Breast epithelium (tissue), 4 donors: ENCODE measurements at regions not wholly inside any gene's neighbourhood (a gene's known extent, or its start where the extent isn't known, plus 50 kb on each side); places are given as distances from the start of the nearest gene placed in this dataset.
"Not testable (repeated sequence)": the region's sequence is repeated elsewhere in the genome, so short reads cannot be mapped to it uniquely, and the experiment has no call there.

Experiments
- DNase-seq, 2 donors: peaks; one replicate each; pipeline ENCODE4 v3.0.0-alpha.2; 2019; ENCODE audit warnings: low spot score in 2 of 2
- H3K27ac ChIP-seq, 2 donors: fragments of 200-600 bp; sonication (generic) in 1 of 2; one replicate each; pipeline ENCODE4 v1.5.1; 2016 to 2019; ENCODE audit warnings: mild to moderate bottlenecking in 1 of 2
- H3K27me3 ChIP-seq, 2 donors: fragments of 200-600 bp; sonication (generic) in 1 of 2; one replicate each; pipeline versions ENCODE4 v1.5.1 to v1.6.0; 2017 to 2019; ENCODE audit warnings: control low read depth in 1 of 2, mild to moderate bottlenecking in 1 of 2
- H3K36me3 ChIP-seq: fragments of 200-600 bp; one replicate; pipeline ENCODE4 v1.5.1; 2019
- H3K4me1 ChIP-seq, 2 donors: fragments of 200-600 bp; sonication (generic); one replicate each; pipeline ENCODE4 v1.5.1; 2016 to 2019; ENCODE audit warnings: control low read depth in 1 of 2
- H3K4me3 ChIP-seq, 3 donors: fragments of 200-600 bp; sonication (generic); 1 replicate in 2 of 3; 2 replicates in 1 of 3; pipeline ENCODE4 v1.5.1; 2016 to 2019; ENCODE audit warnings: mild to moderate bottlenecking in 3 of 3, moderate library complexity in 2 of 3
- H3K9me3 ChIP-seq, 2 donors: fragments of 200-600 bp; sonication (generic) in 1 of 2; one replicate each; pipeline ENCODE4 v1.5.1; 2016 to 2019; ENCODE audit warnings: control low read depth in 1 of 2
- POLR2A ChIP-seq: fragments of 450-650 bp; IDR thresholded peaks from one replicate; pipeline ENCODE4 v1.6.1; 2016; ENCODE audit warnings: antibody characterized with exemption, mild to moderate bottlenecking, moderate library complexity
- POLR2AphosphoS5 ChIP-seq, 3 donors: sonication (generic); formaldehyde crosslinking; IDR thresholded peaks; one replicate each; pipeline ENCODE4 v1.6.1; 2017; ENCODE audit warnings: antibody characterized with exemption in 3 of 3
- intact Hi-C: fragments of 100-400 bp; cut with DNase I; formaldehyde crosslinking; loops from one replicate; pipeline ENCODE4 v1.15.1; 2023; ENCODE audit warnings: low total_unique reads
- TF ChIP-seq, protein P1 (sequence below), 3 donors: fragments of 450-650 bp; IDR thresholded peaks; one replicate each; pipeline ENCODE4 v1.5.1; 2016 to 2017; ENCODE audit warnings: antibody characterized with exemption in 3 of 3, mild to moderate bottlenecking in 3 of 3, moderate library complexity in 3 of 3

DNA sequence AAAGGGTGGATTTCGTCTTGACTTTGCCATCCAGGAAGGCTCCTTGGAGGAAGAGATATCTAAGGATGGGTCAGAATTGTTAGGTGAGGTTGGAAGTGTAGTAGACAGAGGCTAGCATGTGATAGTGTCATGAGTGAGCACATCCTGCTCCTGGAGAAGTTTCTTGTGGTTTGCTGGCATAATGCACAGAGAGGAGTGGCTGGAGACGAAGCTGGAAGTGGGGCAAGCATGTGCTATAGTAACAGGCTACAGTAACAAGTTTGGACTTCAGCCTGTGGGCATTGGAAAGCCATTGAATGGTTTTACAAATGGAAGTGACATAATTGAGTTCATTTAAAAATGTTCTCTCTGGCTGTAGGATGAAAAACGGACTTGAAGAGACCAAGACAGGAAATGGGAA lies 175.6 kb upstream of the VWC2 start:
- intact Hi-C loops: no loop called here
- no peak overlapping the region for H3K27ac ChIP-seq
- H3K27me3 ChIP-seq: no peaks in the 10 kb centered on the region
- TF ChIP-seq POLR2AphosphoS5 (IDR thresholded peaks at IDR 0.05) (no peak), POLR2A (no peak)
- TF ChIP-seq, protein P1, sequence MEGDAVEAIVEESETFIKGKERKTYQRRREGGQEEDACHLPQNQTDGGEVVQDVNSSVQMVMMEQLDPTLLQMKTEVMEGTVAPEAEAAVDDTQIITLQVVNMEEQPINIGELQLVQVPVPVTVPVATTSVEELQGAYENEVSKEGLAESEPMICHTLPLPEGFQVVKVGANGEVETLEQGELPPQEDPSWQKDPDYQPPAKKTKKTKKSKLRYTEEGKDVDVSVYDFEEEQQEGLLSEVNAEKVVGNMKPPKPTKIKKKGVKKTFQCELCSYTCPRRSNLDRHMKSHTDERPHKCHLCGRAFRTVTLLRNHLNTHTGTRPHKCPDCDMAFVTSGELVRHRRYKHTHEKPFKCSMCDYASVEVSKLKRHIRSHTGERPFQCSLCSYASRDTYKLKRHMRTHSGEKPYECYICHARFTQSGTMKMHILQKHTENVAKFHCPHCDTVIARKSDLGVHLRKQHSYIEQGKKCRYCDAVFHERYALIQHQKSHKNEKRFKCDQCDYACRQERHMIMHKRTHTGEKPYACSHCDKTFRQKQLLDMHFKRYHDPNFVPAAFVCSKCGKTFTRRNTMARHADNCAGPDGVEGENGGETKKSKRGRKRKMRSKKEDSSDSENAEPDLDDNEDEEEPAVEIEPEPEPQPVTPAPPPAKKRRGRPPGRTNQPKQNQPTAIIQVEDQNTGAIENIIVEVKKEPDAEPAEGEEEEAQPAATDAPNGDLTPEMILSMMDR (IDR thresholded peaks at IDR 0.05): no peak
- no peak overlapping the region for H3K4me3 ChIP-seq
- H3K36me3 ChIP-seq: no peaks in the 10 kb centered on the region
- no peaks in the 10 kb centered on the region for H3K4me1 ChIP-seq
- H3K9me3 ChIP-seq: no peaks in the 10 kb centered on the region
- no peak for DNase-seq

DNA sequence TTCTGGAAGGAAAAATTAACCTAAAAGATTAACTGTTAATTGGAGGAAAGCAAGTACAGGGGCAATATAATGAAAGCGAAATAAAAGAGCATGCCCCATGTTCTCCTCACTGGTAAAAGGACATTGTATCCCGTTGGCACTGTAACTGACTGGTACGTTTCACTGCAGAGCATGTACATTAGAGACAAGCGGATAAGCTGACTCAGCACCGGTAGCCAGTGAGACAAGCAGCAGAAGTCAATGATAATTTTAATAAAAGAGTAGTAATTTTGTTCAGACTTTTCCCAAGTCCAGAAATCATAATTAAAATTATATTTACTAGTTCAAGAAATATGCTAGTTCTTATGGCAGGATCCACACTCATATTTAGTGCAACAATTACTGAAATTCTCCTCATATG lies 161.5 kb upstream of the VWC2 start:
- Histone ChIP-seq H3K9me3 (peaks cover 0 to 8% of the 10 kb centered on the region in 2 donors), H3K27me3 (no peaks in the 10 kb centered on the region), H3K36me3 (no peaks in the 10 kb centered on the region), H3K4me1 (no peaks in the 10 kb centered on the region), H3K4me3 (no peak overlapping the region), H3K27ac (no peak overlapping the region)
- no peak for TF ChIP-seq POLR2A
- TF ChIP-seq, protein P1 (IDR thresholded peaks at IDR 0.05): no peak
- TF ChIP-seq POLR2AphosphoS5 (IDR thresholded peaks at IDR 0.05): no peak
- intact Hi-C loops: no loop called here
- DNase-seq: no peak

- H3K36me3 ChIP-seq: no peaks in the 10 kb centered on the region
- no peaks in the 10 kb centered on the region for H3K27me3 ChIP-seq
- no peaks in the 10 kb centered on the region for H3K9me3 ChIP-seq
- no peaks in the 10 kb centered on the region for H3K4me1 ChIP-seq
- TF ChIP-seq POLR2AphosphoS5 (IDR thresholded peaks at IDR 0.05) (no peak), POLR2A (no peak)
- TF ChIP-seq, protein P1 (IDR thresholded peaks at IDR 0.05): no peak
- intact Hi-C loops: no loop called here
- DNase-seq: no peak
- H3K27ac ChIP-seq: no peak overlapping the region
- H3K4me3 ChIP-seq: no peak overlapping the region
These were observed 159.7 kb upstream of the VWC2 start for GRCh38 chr7:49613759-49614158.

DNA sequence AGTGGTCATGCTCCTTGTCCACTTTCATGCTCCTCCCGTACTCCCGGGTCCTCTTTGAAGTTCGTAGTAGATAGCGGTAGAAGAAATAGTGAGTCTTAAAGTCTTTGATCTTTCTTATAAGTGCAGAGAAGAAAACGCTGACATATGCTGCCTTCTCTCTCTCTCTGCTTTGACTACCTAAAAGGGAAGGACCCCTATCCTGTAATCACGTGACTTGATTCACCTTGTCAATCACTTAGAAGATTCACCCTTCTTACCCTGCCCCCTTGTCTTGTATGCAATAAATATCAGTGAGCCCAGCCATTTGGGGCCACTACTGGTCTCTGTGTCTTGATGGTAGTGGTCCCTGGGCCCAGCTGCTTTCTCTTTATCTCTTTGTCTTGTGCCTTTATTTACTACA lies 158.5 kb upstream of the VWC2 start:
- H3K9me3 ChIP-seq, H3K27me3 ChIP-seq, H3K4me1 ChIP-seq, intact Hi-C loops, H3K36me3 ChIP-seq, DNase-seq, H3K27ac ChIP-seq, H3K4me3 ChIP-seq: not testable (repeated sequence)

- H3K27ac ChIP-seq: no peak overlapping the region
- peaks cover 0 to 8% of the 10 kb centered on the region in 2 donors for H3K9me3 ChIP-seq
- no peaks in the 10 kb centered on the region for H3K36me3 ChIP-seq
- no peak for DNase-seq
- intact Hi-C loops: no loop called here
- no peak overlapping the region for H3K4me3 ChIP-seq
- H3K27me3 ChIP-seq: no peaks in the 10 kb centered on the region
- H3K4me1 ChIP-seq: no peaks in the 10 kb centered on the region
- TF ChIP-seq POLR2AphosphoS5 (IDR thresholded peaks at IDR 0.05): no peak
- TF ChIP-seq POLR2A: no peak
- TF ChIP-seq, protein P1 (IDR thresholded peaks at IDR 0.05): no peak
These were observed 155.4 kb upstream of the VWC2 start for GRCh38 chr7:49618028-49618427.

DNA sequence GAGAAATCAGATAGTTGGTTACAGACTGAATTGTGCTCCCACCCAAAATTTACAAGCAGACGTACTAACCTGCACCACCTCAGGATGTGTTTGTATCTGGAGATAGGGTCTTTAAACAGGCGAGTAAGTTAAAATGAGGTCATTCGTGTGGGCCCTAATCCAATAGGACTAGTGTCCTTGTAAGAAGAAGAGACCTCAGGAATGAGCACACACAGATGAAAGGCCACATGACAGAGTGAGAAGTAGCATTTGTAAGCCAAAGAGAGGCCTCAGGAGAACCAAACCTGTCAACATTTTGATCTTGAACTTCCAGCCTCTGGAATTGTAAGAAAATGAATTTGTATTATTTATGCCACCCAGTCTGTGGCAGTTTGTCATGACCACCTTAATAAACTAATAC lies 149.5 kb upstream of the VWC2 start:
- Histone ChIP-seq H3K27me3 (no peaks in the 10 kb centered on the region), H3K4me1 (no peaks in the 10 kb centered on the region), H3K36me3 (no peaks in the 10 kb centered on the region), H3K27ac (no peak overlapping the region), H3K9me3 (peaks cover 0 to 8% of the 10 kb centered on the region in 2 donors), H3K4me3 (no peak overlapping the region)
- intact Hi-C loops: no loop called here
- TF ChIP-seq POLR2AphosphoS5 (IDR thresholded peaks at IDR 0.05) (no peak), POLR2A (no peak)
- TF ChIP-seq, protein P1 (IDR thresholded peaks at IDR 0.05): no peak
- DNase-seq: no peak
